Glutamatergic neuron (in vitro differentiated cells): ENCODE measurements at regions not wholly inside any gene's neighbourhood (a gene's known extent, or its start where the extent isn't known, plus 50 kb on each side); places are given as distances from the start of the nearest gene placed in this dataset.

Experiments used
- DNase-seq: peaks from one replicate; pipeline ENCODE4 v3.0.0; 2022
- H3K27ac Mint-ChIP-seq: one replicate; pipeline ENCODE4 v1.8.0; 2020; ENCODE audit warnings: mild to moderate bottlenecking, mixed read lengths, inconsistent platforms; ENCODE audit not compliant: unreplicated experiment
- H3K27me3 Mint-ChIP-seq: one replicate; pipeline ENCODE4 v1.8.0; 2020; ENCODE audit warnings: mild to moderate bottlenecking, moderate library complexity, mixed read lengths, inconsistent platforms; ENCODE audit not compliant: unreplicated experiment
- H3K36me3 Mint-ChIP-seq: one replicate; pipeline ENCODE4 v1.8.0; 2020; ENCODE audit warnings: mild to moderate bottlenecking, mixed read lengths, inconsistent platforms; ENCODE audit not compliant: unreplicated experiment
- H3K4me1 Mint-ChIP-seq: one replicate; pipeline ENCODE4 v1.8.0; 2020; ENCODE audit warnings: mild to moderate bottlenecking, low read depth, mixed read lengths, inconsistent platforms; ENCODE audit not compliant: unreplicated experiment
- H3K4me3 Mint-ChIP-seq: one replicate; pipeline ENCODE4 v1.8.0; 2020; ENCODE audit warnings: mild to moderate bottlenecking, mixed read lengths, inconsistent platforms; ENCODE audit not compliant: unreplicated experiment
- H3K9me3 Mint-ChIP-seq: one replicate; pipeline ENCODE4 v1.8.0; 2020; ENCODE audit warnings: mild to moderate bottlenecking, moderate library complexity, mixed read lengths, inconsistent platforms; ENCODE audit not compliant: unreplicated experiment
- TF ChIP-seq, protein P1 (sequence below): fragments of 200-600 bp; sonication (generic); IDR thresholded peaks from one replicate; pipeline ENCODE4 v1.5.0; 2021; ENCODE audit not compliant: partially characterized antibody, unreplicated experiment

DNA sequence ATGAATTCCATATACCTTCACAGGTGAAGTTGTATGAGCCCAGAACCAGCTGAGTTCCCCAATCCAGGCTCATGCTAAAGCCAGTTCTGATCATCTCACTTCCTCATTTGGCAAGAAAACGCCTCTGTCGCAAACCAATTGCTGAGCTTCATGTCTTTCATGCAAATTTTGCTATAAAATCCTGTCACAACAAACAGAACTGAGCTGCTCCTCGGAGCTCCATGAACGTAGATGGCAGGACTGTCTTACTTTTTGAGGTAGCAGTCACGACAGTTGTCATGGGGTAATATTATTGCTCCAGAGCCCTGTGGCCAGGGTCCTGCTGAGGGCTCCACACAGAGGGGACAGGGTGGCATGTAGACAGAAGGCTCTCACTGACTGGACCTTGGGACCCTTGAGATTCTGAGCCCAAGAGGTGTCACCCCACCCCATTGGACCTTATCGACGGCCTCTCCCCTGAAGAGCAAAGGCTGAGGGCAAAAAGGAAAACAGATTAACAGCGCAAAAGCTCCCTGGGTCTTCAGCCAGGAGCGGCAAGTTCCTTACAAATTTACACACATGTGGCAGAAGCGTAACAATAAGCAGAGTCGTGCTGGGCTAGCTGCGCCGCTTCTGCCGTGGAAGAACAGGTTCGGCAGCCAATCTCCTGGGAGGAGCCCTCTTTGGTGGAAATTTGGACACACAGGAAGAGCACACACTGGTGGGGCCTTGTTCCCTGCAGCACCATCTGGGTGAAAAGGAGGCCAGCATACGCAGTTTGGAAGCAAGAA is 249.2 kb downstream of the OPA1 start:
- no peaks in the 10 kb centered on the region for H3K4me1 Mint-ChIP-seq
- no peak overlapping the region for H3K27ac Mint-ChIP-seq
- no peak for DNase-seq
- H3K9me3 Mint-ChIP-seq: peaks cover 3% of the 10 kb centered on the region
- TF ChIP-seq, protein P1, sequence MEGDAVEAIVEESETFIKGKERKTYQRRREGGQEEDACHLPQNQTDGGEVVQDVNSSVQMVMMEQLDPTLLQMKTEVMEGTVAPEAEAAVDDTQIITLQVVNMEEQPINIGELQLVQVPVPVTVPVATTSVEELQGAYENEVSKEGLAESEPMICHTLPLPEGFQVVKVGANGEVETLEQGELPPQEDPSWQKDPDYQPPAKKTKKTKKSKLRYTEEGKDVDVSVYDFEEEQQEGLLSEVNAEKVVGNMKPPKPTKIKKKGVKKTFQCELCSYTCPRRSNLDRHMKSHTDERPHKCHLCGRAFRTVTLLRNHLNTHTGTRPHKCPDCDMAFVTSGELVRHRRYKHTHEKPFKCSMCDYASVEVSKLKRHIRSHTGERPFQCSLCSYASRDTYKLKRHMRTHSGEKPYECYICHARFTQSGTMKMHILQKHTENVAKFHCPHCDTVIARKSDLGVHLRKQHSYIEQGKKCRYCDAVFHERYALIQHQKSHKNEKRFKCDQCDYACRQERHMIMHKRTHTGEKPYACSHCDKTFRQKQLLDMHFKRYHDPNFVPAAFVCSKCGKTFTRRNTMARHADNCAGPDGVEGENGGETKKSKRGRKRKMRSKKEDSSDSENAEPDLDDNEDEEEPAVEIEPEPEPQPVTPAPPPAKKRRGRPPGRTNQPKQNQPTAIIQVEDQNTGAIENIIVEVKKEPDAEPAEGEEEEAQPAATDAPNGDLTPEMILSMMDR: no peak
- H3K36me3 Mint-ChIP-seq: peaks cover 4% of the 10 kb centered on the region
- peaks cover 2% of the 10 kb centered on the region for H3K27me3 Mint-ChIP-seq
- no peak overlapping the region for H3K4me3 Mint-ChIP-seq

DNA sequence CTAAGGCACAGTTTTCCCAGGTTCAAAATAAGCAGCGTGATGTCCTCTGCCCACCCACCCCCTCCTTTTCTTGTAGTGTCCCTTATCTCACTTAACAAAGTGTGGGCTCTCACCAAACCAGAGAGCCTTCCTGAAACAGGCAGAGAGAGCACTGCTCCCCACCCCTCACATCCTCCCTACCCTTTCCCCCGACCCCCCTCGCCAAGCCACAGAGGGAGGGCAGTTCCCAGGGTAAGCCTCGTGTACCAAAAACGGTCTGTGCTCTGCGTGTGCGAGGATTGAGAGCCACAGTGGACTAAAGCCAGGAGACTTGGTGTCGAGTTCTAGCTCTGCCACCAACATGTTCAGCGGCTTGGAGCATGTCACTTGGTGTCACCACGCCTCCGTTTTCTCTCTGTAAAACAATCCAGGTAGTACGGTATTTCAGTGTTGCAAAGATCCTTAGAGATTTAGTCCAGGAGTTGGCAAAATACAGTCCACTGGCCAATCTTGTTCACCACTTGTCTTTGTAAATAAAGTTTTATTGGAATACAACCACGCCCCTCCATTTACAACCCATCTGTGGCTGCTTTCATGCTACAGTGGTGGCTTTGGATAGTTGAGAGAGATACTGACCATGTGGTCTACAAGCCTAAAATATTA is 249.9 kb downstream of the OPA1 start:
- no peak for DNase-seq
- H3K27ac Mint-ChIP-seq: no peak overlapping the region
- TF ChIP-seq, protein P1: no peak
- H3K36me3 Mint-ChIP-seq: peaks cover 4% of the 10 kb centered on the region
- H3K4me1 Mint-ChIP-seq: no peaks in the 10 kb centered on the region
- no peak overlapping the region for H3K4me3 Mint-ChIP-seq
- H3K9me3 Mint-ChIP-seq: peaks cover 3% of the 10 kb centered on the region
- peaks cover 2% of the 10 kb centered on the region for H3K27me3 Mint-ChIP-seq

DNA sequence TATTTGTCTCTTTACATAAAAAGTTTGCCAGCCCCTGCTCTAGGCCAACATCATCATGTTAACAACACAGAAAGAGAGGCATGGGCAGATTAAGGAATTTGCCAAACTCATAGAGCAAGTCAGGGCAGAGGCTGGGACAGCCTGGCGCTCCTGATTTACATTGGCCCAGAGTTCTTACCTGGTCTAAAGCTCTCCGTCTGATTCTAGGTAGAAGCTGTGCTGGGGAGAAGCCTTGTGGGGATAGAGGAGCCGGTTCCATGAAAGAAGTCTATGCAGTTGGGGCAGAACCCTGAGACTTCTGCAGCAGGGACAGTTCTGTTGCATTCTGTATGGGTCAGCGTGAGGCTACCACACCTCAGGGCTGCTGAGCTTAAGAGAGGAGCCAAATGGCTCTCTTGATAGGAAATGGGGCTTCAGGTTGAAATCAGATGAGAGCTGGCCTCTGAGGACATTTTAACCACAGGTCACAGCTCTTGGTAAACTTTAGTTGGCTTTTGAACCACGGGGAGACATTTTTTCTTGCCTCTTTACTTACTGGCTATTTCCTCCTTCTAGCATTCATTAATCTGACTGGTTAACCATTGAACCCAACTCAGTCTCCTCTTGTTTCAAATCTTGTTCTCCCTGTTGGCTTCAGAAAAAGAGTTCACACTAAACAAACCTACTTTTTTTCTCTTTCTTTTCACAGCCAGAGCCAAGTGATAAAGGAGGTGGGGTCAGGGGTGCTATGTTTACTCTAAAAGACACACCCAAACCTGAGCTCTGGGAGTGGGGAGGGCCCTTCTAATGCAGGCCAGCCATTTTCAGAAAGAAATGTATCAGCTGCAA is 250.7 kb downstream of the OPA1 start:
- Mint-ChIP-seq H3K4me1 (no peaks in the 10 kb centered on the region), H3K27me3 (peaks cover 1% of the 10 kb centered on the region)

DNA sequence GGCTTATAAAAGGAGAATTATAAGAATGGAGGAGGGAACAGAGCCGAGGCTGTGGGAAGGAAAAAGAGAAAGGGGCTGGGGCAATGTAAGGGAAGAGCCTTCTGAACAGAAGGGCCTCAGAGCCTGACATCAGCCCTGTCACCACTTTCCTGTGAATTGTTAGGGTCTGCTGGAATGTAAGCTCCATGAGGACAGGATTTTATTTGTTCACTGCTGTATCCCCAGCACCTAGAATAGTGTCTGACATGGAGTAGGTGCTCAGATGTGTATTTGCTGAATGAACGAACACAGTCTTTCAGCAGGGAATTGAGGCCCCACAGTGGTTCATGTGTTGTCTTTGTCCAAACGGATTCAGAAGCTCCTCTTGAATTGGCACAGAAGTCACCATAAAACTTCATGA is 251.5 kb downstream of the OPA1 start:
- peaks cover 4% of the 10 kb centered on the region for H3K9me3 Mint-ChIP-seq
- peaks cover 6% of the 10 kb centered on the region for H3K36me3 Mint-ChIP-seq
- TF ChIP-seq, protein P1: no peak
- H3K4me3 Mint-ChIP-seq: no peak overlapping the region
- H3K27me3 Mint-ChIP-seq: no peaks in the 10 kb centered on the region
- no peaks in the 10 kb centered on the region for H3K4me1 Mint-ChIP-seq
- DNase-seq: no peak
- H3K27ac Mint-ChIP-seq: no peak overlapping the region

More for the DNA sequence above, 250.7 kb downstream of the OPA1 start:
- peaks cover 3% of the 10 kb centered on the region for H3K9me3 Mint-ChIP-seq
- DNase-seq: no peak
- TF ChIP-seq, protein P1: no peak
- H3K4me3 Mint-ChIP-seq: no peak overlapping the region
- peaks cover 4% of the 10 kb centered on the region for H3K36me3 Mint-ChIP-seq
- no peak overlapping the region for H3K27ac Mint-ChIP-seq
